ENCODE measurements at regions not wholly inside any gene's neighbourhood (a gene's known extent, or its start where the extent isn't known, plus 50 kb on each side); places are given as distances from the start of the nearest gene placed in this dataset.
"Not testable (repeated sequence)": the region's sequence is repeated elsewhere in the genome, so short reads cannot be mapped to it uniquely, and the experiment has no call there.

- DNase-seq, result not testable (repeated sequence)
These were observed 187.5 kb downstream of the TMEM121 start for GRCh38 chr14:105713836-105714235.

- DNase-seq, result not testable (repeated sequence)
These were observed 192.4 kb downstream of the TMEM121 start for GRCh38 chr14:105718787-105719186.

GRCh38 chr14:105720106-105720505 lies 193.7 kb downstream of the TMEM121 start:
- not testable (repeated sequence) for DNase-seq

GRCh38 chr14:105720852-105721601 lies 194.6 kb downstream of the TMEM121 start:
- DNase-seq, result not testable (repeated sequence)

GRCh38 chr14:105721602-105721970 lies 195.2 kb downstream of the TMEM121 start:
- not testable (repeated sequence) for DNase-seq

GRCh38 chr14:105721996-105722709 lies 195.8 kb downstream of the TMEM121 start:
- DNase-seq, result not testable (repeated sequence)

- not testable (repeated sequence) for DNase-seq
These were observed 196.9 kb downstream of the TMEM121 start for GRCh38 chr14:105723271-105723670.

GRCh38 chr14:105723776-105724175 lies 197.4 kb downstream of the TMEM121 start:
- not testable (repeated sequence) for DNase-seq

GRCh38 chr14:105729825-105730368 lies 203.5 kb downstream of the TMEM121 start:
- not testable (repeated sequence) for DNase-seq

- not testable (repeated sequence) for DNase-seq
These were observed 204.3 kb downstream of the TMEM121 start for GRCh38 chr14:105730731-105731130.

- DNase-seq, result not testable (repeated sequence)
These were observed 205.0 kb downstream of the TMEM121 start for GRCh38 chr14:105731221-105731985.

GRCh38 chr14:105733081-105734065 lies 207.0 kb downstream of the TMEM121 start:
- no peak for DNase-seq

GRCh38 chr14:105734241-105734640 lies 207.9 kb downstream of the TMEM121 start:
- DNase-seq, result not testable (repeated sequence)

GRCh38 chr14:105736331-105736730 lies 209.9 kb downstream of the TMEM121 start:
- not testable (repeated sequence) for DNase-seq

GRCh38 chr14:105737504-105738246 lies 211.3 kb downstream of the TMEM121 start:
- DNase-seq, result no peak

- DNase-seq, result no peak
These were observed 212.3 kb downstream of the TMEM121 start for GRCh38 chr14:105738638-105739037.

GRCh38 chr14:105739331-105740102 lies 213.1 kb downstream of the TMEM121 start:
- DNase-seq, result no peak

- not testable (repeated sequence) for DNase-seq
These were observed 213.9 kb downstream of the TMEM121 start for GRCh38 chr14:105740272-105740671.

- not testable (repeated sequence) for DNase-seq
These were observed 214.6 kb downstream of the TMEM121 start for GRCh38 chr14:105740961-105741360.

Data from activated CD4-positive, alpha-beta T cell treated with anti-CD3 and anti-CD28 coated beads, Interleukin-2, Interleukin-6, amounts not matched to agents 100 ng/mL and 50 ng/mL, durations not matched to agents 16 hours and 8 hours (primary cell).